Activated naive CD4-positive, alpha-beta T cell treated with anti-CD3 and anti-CD28 coated beads, Interleukin-2, amount 50 U/mL, for 72 hours (primary cell): ENCODE measurements at regions not wholly inside any gene's neighbourhood (a gene's known extent, or its start where the extent isn't known, plus 50 kb on each side); places are given as distances from the start of the nearest gene placed in this dataset.
"Not testable (repeated sequence)": the region's sequence is repeated elsewhere in the genome, so short reads cannot be mapped to it uniquely, and the experiment has no call there.

ENCODE experiments used
- ATAC-seq, 2 donors: fragments of 150-1000 bp; cut with Tn5 transposase; 2 replicates each; pipeline ENCODE4 v1.10.0; 2021; ENCODE audit warnings: mild to moderate bottlenecking in 2 of 2, moderate library complexity in 2 of 2
- DNase-seq, 2 donors: peaks; one replicate each; pipeline ENCODE4 v3.0.0; 2021 to 2022; ENCODE audit warnings: low spot score in 2 of 2
- H3K27ac Mint-ChIP-seq, 2 donors: one replicate each; pipeline ENCODE4 v1.8.0; 2022; ENCODE audit warnings: mild to moderate bottlenecking in 2 of 2, mixed read lengths in 2 of 2
- H3K36me3 Mint-ChIP-seq, 2 donors: one replicate each; pipeline ENCODE4 v1.8.0; 2022; ENCODE audit warnings: mixed read lengths in 2 of 2
- H3K9me3 Mint-ChIP-seq, 2 donors: one replicate each; pipeline ENCODE4 v1.8.0; 2022; ENCODE audit warnings: mixed read lengths in 2 of 2

DNA sequence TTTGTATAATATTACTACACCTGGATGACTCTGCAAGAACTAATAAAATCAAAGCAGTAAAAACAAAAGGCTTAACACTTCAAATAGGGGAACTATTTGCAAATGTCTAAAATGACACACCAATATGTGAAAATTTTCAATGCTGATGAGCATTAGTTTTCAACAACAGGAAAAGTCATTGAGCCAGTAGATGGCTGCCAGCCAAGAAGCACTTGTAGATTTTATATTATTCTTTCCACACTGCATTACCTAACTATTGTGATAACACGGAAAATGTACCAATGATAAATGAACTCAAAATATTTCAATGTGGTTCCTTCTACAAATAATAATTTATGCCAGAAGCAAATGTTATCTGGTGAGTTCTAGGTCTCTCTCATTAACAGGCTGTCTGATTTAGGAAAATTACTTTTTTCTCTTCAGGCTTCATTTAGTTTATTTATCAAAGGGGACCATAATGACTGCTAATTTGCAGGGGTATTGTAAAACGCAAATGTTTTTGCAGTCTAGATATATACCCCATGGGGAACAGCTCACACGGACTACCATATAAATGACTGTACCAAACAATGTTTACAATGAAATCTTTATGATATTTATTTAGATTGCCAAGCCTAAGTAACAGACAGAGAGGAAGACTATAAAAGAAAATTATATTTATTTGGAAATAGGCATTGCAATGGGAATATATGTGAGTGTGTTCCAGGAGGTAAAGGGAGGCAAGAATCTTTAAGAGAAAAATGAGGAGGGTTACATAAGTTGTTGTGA is 407.8 kb downstream of the LIG4 start:
- no peak for DNase-seq
- H3K36me3 Mint-ChIP-seq: no peaks in the 10 kb centered on the region
- ATAC-seq: no peak
- no peak overlapping the region for H3K27ac Mint-ChIP-seq
- H3K9me3 Mint-ChIP-seq: peaks cover 0 to 7% of the 10 kb centered on the region in 2 donors

GRCh38 chr13:107806726-107807125 is 408.6 kb downstream of the LIG4 start:
- Mint-ChIP-seq H3K9me3 (peaks cover 0 to 7% of the 10 kb centered on the region in 2 donors), H3K27ac (no peak overlapping the region), H3K36me3 (no peaks in the 10 kb centered on the region)
- DNase-seq (no peak), ATAC-seq (no peak)

- no peak for ATAC-seq
- Mint-ChIP-seq H3K36me3 (no peaks in the 10 kb centered on the region), H3K9me3 (peaks cover 4 to 7% of the 10 kb centered on the region in 2 donors), H3K27ac (no peak overlapping the region)
- no peak for DNase-seq
Measured at GRCh38 chr13:107803822-107804495, 411.4 kb downstream of the LIG4 start.

DNA sequence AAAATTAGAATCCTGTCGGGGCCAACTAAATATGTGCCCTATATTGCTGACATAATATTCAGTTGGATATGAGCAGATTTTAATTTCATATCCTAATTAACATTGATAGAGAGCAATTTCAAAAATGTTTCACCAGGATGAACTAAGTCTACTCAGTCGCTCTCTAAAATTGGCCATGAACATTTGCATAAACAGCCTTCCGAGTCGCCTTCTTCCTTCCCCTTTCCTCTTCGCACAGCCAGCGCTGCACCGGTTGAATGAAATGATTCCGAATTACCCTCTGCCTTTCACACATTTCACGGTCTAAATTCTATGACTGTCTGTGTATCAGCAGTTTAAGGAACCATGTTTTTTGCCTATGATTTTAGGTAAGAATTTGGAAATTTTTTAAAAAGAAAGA is 413.7 kb downstream of the LIG4 start:
- Mint-ChIP-seq H3K9me3 (peaks cover 7 to 11% of the 10 kb centered on the region in 2 donors), H3K27ac (no peak overlapping the region), H3K36me3 (no peaks in the 10 kb centered on the region)
- ATAC-seq (no peak), DNase-seq (no peak)

- Mint-ChIP-seq H3K27ac (no peak overlapping the region), H3K9me3 (peaks cover 2 to 12% of the 10 kb centered on the region in 2 donors)
Measured at GRCh38 chr13:107799001-107799400, 416.3 kb downstream of the LIG4 start.

DNA sequence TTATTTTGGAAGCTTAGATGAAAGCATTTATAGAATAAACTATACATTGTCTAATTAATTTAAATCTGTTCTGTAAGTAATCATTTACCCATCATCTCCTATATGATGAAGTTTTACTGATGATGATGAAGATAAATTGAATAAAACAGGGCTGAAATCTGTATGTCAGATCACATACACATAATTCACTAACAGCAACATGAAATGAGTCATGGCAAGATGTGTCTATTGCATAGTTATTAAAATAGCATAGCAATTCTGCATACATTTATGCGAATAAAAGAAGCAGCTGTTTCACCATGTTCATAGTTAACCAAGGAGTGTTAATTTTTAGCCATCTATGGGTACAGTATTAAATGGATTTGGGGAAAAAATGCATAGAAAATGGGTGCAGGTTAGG is 424.9 kb downstream of the LIG4 start:
- H3K27ac Mint-ChIP-seq: no peak overlapping the region
- peaks cover 8 to 11% of the 10 kb centered on the region in 2 donors for H3K9me3 Mint-ChIP-seq
- DNase-seq (no peak), ATAC-seq (no peak)
- H3K36me3 Mint-ChIP-seq: peaks cover 0 to 5% of the 10 kb centered on the region in 2 donors

More at GRCh38 chr13:107799001-107799400, 416.3 kb downstream of the LIG4 start:
- no peaks in the 10 kb centered on the region for H3K36me3 Mint-ChIP-seq
- no peak for ATAC-seq
- DNase-seq: no peak

DNA sequence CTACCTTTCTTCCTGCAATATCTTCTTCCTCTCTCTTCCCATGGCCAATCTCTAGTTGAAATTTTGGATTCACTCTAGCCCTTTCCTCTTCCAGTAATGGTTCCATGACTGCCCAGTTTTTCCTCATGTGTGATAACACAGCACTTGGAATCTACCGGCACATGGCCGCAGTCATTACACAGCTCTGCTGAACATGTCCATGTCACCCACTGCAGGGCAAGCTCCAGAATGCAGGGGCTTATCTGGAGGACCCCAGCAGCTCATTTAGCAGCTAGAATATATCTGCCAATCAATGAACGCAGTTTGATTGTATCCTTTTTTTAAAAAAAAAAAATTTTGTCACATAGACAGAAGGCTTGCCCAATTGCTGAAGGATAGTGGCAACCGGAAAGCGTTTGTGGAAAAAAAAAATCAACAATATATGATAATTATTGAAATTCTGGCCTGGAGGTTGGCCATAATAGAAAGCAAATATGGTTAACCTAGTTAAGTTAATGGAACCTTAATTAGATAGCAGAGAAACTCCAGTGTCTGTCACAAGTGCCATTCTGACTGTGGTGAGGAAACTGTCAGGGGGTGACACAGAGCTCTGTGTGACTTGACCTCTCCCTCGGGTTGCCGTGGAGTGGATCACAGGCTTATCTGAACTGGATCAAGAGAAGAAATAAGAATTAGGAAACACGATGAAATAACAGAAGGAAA is 426.7 kb downstream of the LIG4 start:
- no peak for ATAC-seq
- H3K27ac Mint-ChIP-seq: peak overlapping the region in 1 of 2 donors; percentile 44
- H3K36me3 Mint-ChIP-seq: peaks cover 0 to 6% of the 10 kb centered on the region in 2 donors
- no peak for DNase-seq
- peaks cover 8 to 15% of the 10 kb centered on the region in 2 donors for H3K9me3 Mint-ChIP-seq

DNA sequence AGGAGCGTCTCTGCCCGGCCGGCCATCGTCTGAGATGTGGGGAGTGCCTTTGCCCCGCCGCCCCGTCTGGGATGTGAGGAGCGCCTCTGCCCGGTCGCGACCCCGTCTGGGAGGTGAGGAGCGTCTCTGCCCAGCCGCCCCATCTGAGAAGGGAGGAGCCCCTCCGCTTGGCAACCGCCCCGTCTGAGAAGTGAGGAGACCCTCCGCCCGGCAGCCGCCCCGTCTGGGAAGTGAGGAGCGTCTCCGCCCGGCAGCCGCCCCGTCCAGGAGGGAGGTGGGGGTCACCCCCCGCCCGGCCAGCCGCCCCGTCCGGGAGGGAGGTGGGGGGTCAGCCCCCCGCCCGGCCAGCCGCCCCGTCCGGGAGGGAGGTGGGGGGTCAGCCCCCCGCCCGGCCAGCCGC is 432.7 kb downstream of the LIG4 start:
- H3K9me3 Mint-ChIP-seq: peaks cover 0 to 12% of the 10 kb centered on the region in 2 donors
- ATAC-seq, H3K27ac Mint-ChIP-seq, DNase-seq: not testable (repeated sequence)
- peaks cover 0 to 11% of the 10 kb centered on the region in 2 donors for H3K36me3 Mint-ChIP-seq

GRCh38 chr13:107778094-107778493 is 437.2 kb downstream of the LIG4 start:
- peaks cover 0 to 5% of the 10 kb centered on the region in 2 donors for H3K36me3 Mint-ChIP-seq
- H3K9me3 Mint-ChIP-seq: peaks cover 0 to 4% of the 10 kb centered on the region in 2 donors

DNA sequence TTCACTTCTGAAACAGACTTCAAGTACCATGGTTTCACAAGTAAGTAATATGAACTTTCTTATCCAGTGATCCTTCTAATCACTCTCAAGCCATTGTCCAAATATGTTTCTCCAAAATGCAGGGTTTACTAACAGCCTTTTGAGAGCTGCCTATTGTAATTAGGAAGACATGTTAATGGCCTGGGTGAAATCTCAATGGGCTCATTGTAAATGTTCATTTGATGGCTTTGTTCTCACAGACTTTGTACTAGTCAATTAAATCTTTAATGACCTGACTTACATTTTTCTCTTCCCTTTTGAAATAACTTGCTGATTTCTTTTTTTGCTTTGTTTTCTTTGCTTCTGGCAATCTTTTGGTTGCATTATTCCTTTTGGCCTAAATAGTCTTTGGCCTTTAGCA is 444.8 kb downstream of the LIG4 start:
- ATAC-seq: no peak
- no peaks in the 10 kb centered on the region for H3K9me3 Mint-ChIP-seq
- no peak for DNase-seq
- H3K36me3 Mint-ChIP-seq: no peaks in the 10 kb centered on the region
- H3K27ac Mint-ChIP-seq: no peak overlapping the region

More at GRCh38 chr13:107778094-107778493, 437.2 kb downstream of the LIG4 start:
- H3K27ac Mint-ChIP-seq: no peak overlapping the region
- DNase-seq (no peak), ATAC-seq (no peak)

DNA sequence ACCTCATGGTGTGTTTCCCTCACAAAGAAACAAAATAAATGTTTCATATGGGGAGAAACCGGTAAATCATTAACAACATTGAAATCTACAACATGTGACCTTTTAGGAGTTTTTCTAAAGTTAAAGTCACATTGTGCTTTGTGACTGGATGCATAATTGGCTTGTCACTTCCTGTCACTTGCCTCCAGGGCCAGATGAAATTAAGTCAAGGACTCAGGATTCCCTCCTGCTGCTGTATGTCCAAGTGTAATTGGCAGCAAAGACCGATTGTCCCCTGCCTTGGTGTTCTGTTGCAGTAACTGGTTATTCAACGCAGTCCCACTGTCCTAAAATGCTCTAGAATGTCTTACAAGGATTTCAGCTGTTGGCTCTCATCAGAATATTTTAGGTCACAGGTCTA is 448.2 kb downstream of the LIG4 start:
- H3K36me3 Mint-ChIP-seq: no peaks in the 10 kb centered on the region

GRCh38 chr13:107765724-107766401 is 449.5 kb downstream of the LIG4 start:
- Mint-ChIP-seq H3K9me3 (peaks cover under 1 to 4% of the 10 kb centered on the region in 2 donors), H3K27ac (no peak overlapping the region), H3K36me3 (no peaks in the 10 kb centered on the region)
- no peak for DNase-seq
- ATAC-seq: no peak

More for the DNA sequence above, 448.2 kb downstream of the LIG4 start:
- Mint-ChIP-seq H3K9me3 (peaks cover 0 to 4% of the 10 kb centered on the region in 2 donors), H3K27ac (no peak overlapping the region)
- no peak for DNase-seq
- ATAC-seq: no peak

DNA sequence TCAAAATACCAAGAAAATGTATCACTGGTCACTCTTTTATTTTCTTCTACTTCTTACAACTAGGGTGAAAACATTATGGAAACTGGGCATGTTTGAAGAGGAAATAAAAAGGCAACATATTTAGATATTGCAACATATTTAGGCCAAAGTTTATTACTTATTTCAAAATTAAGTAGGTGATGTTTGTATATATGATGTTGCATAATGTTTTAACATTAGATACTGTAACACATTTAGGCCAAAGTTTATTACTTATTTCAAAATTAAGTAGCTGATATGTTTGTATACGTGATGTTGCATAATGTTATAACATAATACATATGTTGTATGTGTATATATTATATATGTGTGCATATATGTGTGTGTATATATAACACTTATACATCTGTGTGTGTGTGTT is 451.3 kb downstream of the LIG4 start:
- Mint-ChIP-seq H3K27ac (no peak overlapping the region), H3K36me3 (no peaks in the 10 kb centered on the region), H3K9me3 (peaks cover 9 to 15% of the 10 kb centered on the region in 2 donors)
- no peak for ATAC-seq
- DNase-seq: no peak

DNA sequence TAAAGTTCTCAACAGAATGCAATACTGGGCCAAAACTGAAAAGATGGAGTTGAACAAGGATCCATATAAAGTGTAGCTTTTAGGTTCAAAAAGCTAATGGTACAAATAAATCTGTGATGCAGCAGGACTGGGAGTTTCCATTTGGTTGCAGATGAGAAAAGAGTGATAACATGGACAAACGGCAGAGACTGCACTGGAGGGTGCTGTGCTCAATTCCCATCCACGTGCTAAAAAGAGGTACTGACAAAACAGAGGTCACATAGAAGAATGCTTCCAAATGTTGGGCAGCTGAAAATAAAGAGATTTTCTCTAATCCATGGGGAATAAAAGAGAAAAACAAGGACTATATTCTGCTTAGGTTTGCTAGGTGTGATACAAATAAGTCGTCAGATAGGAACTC is 461.6 kb downstream of the LIG4 start:
- H3K36me3 Mint-ChIP-seq: no peaks in the 10 kb centered on the region
- ATAC-seq (no peak), DNase-seq (no peak)
- peaks cover 6 to 7% of the 10 kb centered on the region in 2 donors for H3K9me3 Mint-ChIP-seq
- H3K27ac Mint-ChIP-seq: no peak overlapping the region

GRCh38 chr13:107753291-107753690 is 462.0 kb downstream of the LIG4 start:
- Mint-ChIP-seq H3K27ac (no peak overlapping the region), H3K36me3 (no peaks in the 10 kb centered on the region), H3K9me3 (peaks cover 6 to 7% of the 10 kb centered on the region in 2 donors)
- DNase-seq (no peak), ATAC-seq (no peak)

- Mint-ChIP-seq H3K36me3 (no peaks in the 10 kb centered on the region), H3K9me3 (peaks cover under 1 to 8% of the 10 kb centered on the region in 2 donors), H3K27ac (no peak overlapping the region)
- ATAC-seq (no peak), DNase-seq (no peak)
Measured at GRCh38 chr13:107743983-107744382, 471.4 kb downstream of the LIG4 start.
